ENCODE measurements at regions not wholly inside any gene's neighbourhood (a gene's known extent, or its start where the extent isn't known, plus 50 kb on each side); places are given as distances from the start of the nearest gene placed in this dataset.

DNA sequence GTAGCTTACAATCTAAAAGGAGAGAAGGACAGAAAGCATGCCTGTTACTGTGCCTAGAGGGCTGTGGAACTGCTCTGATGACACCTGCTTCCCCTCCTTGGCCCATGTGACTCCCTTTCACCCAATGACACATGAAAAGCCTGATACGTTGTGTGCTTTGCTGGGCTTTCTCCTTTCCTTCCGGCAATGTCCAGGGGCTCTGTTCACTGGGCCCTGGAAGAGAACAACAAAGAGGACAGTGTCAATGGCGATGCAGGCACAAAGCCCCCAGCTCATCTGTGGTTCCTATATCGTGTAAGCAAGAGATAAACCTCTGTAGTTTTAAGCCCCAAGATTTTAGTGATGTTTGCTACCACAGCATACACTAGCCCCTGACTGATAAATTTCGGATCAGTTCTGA lies 306.1 kb downstream of the ABCC12 start:
- TF ChIP-seq CTCF (IDR thresholded peaks at IDR 0.05), result no peak
- TF ChIP-seq POLR2AphosphoS5 (IDR thresholded peaks at IDR 0.05), result no peak
- TF ChIP-seq EP300 (IDR thresholded peaks at IDR 0.05), result no peak
